Activated CD8-positive, alpha-beta T cell treated with anti-CD3 and anti-CD28 coated beads for 36 hours (primary cell): ENCODE measurements at regions not wholly inside any gene's neighbourhood (a gene's known extent, or its start where the extent isn't known, plus 50 kb on each side); places are given as distances from the start of the nearest gene placed in this dataset.

ENCODE experiments used
- ATAC-seq: fragments of 200-7000 bp; cut with Tn5 transposase; one replicate; pipeline ENCODE4 v1.10.0; 2021; ENCODE audit warnings: mild to moderate bottlenecking, moderate library complexity
- CTCF ChIA-PET: fragments of 350-600 bp; sonication (Branson Sonifier 250); formaldehyde crosslinking; loops from one replicate; lab custom pipeline; 2021; ENCODE audit warnings: antibody characterized with exemption; lab: Charles Lee
- POLR2A ChIA-PET: fragments of 350-600 bp; sonication (Branson Sonifier 250); formaldehyde crosslinking; loops from one replicate; lab custom pipeline; 2021; ENCODE audit warnings: antibody characterized with exemption; lab: Charles Lee
- DNase-seq: peaks from one replicate; pipeline ENCODE4 v3.0.0-alpha.2; 2020
- H3K27ac Mint-ChIP-seq: one replicate; pipeline ENCODE4 v1.8.0; 2021; ENCODE audit warnings: mild to moderate bottlenecking, mixed read lengths
- H3K27me3 Mint-ChIP-seq: one replicate; pipeline ENCODE4 v1.8.0; 2021; ENCODE audit warnings: mixed read lengths
- H3K36me3 Mint-ChIP-seq: one replicate; pipeline ENCODE4 v1.8.0; 2021; ENCODE audit warnings: low read depth, mixed read lengths
- H3K4me1 Mint-ChIP-seq: one replicate; pipeline ENCODE4 v1.8.0; 2021; ENCODE audit warnings: low read depth, mixed read lengths
- H3K4me3 Mint-ChIP-seq: one replicate; pipeline ENCODE4 v1.8.0; 2021; ENCODE audit warnings: mild to moderate bottlenecking, moderate library complexity, mixed read lengths
- H3K9me3 Mint-ChIP-seq: one replicate; pipeline ENCODE4 v1.8.0; 2021; ENCODE audit warnings: mixed read lengths
- CTCF ChIP-seq: fragments of 200-600 bp; IDR thresholded peaks from one replicate; pipeline ENCODE4 v1.8.0; 2022; ENCODE audit warnings: antibody characterized with exemption, mild to moderate bottlenecking
- intact Hi-C: fragments of 100-400 bp; cut with micrococcal nuclease; formaldehyde crosslinking; loops from one replicate; pipeline ENCODE4 v1.10.0; 2022

GRCh38 chrY:21082639-21083038 is 326.7 kb downstream of the RPS4Y2 start:
- Mint-ChIP-seq H3K4me1 (peaks cover 2% of the 10 kb centered on the region), H3K4me3 (no peak overlapping the region), H3K9me3 (peaks cover 4% of the 10 kb centered on the region), H3K36me3 (no peaks in the 10 kb centered on the region), H3K27ac (no peak overlapping the region), H3K27me3 (no peaks in the 10 kb centered on the region)
- ATAC-seq (peak; percentile 42), DNase-seq (no peak)
- CTCF ChIA-PET: no interaction called here
- POLR2A ChIA-PET: no interaction called here
- no peak for TF ChIP-seq CTCF
- intact Hi-C loops: no loop called here

GRCh38 chrY:21091909-21092308 is 336.0 kb downstream of the RPS4Y2 start:
- POLR2A ChIA-PET: no interaction called here
- ATAC-seq (no peak), DNase-seq (no peak)
- Mint-ChIP-seq H3K4me1 (no peaks in the 10 kb centered on the region), H3K9me3 (peaks cover 7% of the 10 kb centered on the region), H3K27me3 (no peaks in the 10 kb centered on the region), H3K36me3 (no peaks in the 10 kb centered on the region), H3K27ac (no peak overlapping the region), H3K4me3 (no peak overlapping the region)
- CTCF ChIA-PET: interaction anchor here (1.0 kb wide), 1 partner anchor 168 kb away, joined by 3 read pairs; no protein-coding TSS in a partner anchor
- TF ChIP-seq CTCF: no peak
- intact Hi-C loops: loop anchor here (5.0 kb wide), 1 partner anchor 170 kb away; no protein-coding TSS in a partner anchor

- no peaks in the 10 kb centered on the region for H3K9me3 Mint-ChIP-seq
- intact Hi-C loops: no loop called here
- H3K27me3 Mint-ChIP-seq: no peaks in the 10 kb centered on the region
- TF ChIP-seq CTCF: no peak
- no peak overlapping the region for H3K4me3 Mint-ChIP-seq
- DNase-seq (no peak), ATAC-seq (no peak)
- H3K4me1 Mint-ChIP-seq: peaks cover 10% of the 10 kb centered on the region
- no peaks in the 10 kb centered on the region for H3K36me3 Mint-ChIP-seq
- no peak overlapping the region for H3K27ac Mint-ChIP-seq
- ChIA-PET CTCF (no interaction called here), POLR2A (no interaction called here)
Measured at GRCh38 chrY:21102507-21102906, 346.6 kb downstream of the RPS4Y2 start.

GRCh38 chrY:21103885-21104284 is 348.0 kb downstream of the RPS4Y2 start:
- Mint-ChIP-seq H3K27me3 (no peaks in the 10 kb centered on the region), H3K27ac (no peak overlapping the region), H3K9me3 (no peaks in the 10 kb centered on the region), H3K4me1 (peaks cover 10% of the 10 kb centered on the region), H3K4me3 (no peak overlapping the region), H3K36me3 (no peaks in the 10 kb centered on the region)
- ATAC-seq (no peak), DNase-seq (peak; percentile 2)
- intact Hi-C loops: no loop called here
- ChIA-PET POLR2A (no interaction called here), CTCF (no interaction called here)
- TF ChIP-seq CTCF: no peak

GRCh38 chrY:21105529-21105928 is 349.6 kb downstream of the RPS4Y2 start:
- Mint-ChIP-seq H3K27me3 (no peaks in the 10 kb centered on the region), H3K9me3 (no peaks in the 10 kb centered on the region), H3K4me3 (no peak overlapping the region), H3K4me1 (peaks cover 12% of the 10 kb centered on the region), H3K36me3 (no peaks in the 10 kb centered on the region), H3K27ac (peak overlapping the region; percentile 31)
- ATAC-seq (peak; percentile 24), DNase-seq (no peak)
- no peak for TF ChIP-seq CTCF
- intact Hi-C loops: no loop called here
- POLR2A ChIA-PET: interaction anchor here (0.6 kb wide), 1 partner anchor 1224 kb away, joined by 4 read pairs; no protein-coding TSS in a partner anchor
- CTCF ChIA-PET: no interaction called here
